ENCODE measurements at regions not wholly inside any gene's neighbourhood (a gene's known extent, or its start where the extent isn't known, plus 50 kb on each side); places are given as distances from the start of the nearest gene placed in this dataset.

- no peak for TF ChIP-seq CREB1 (IDR thresholded peaks at IDR 0.05; ENCODE audit: low read depth)
- no peak for TF ChIP-seq EGR1 (IDR thresholded peaks at IDR 0.05)
- no peak for TF ChIP-seq TEAD4 (IDR thresholded peaks at IDR 0.05)
- TF ChIP-seq REST (IDR thresholded peaks at IDR 0.05; ENCODE audit: low read depth) = no peak
- TF ChIP-seq USF1 (IDR thresholded peaks at IDR 0.05) = no peak
- TF ChIP-seq MAX (IDR thresholded peaks at IDR 0.05) = no peak
- TF ChIP-seq NFIC (IDR thresholded peaks at IDR 0.05) = no peak
- TF ChIP-seq YY1 (IDR thresholded peaks at IDR 0.05; ENCODE audit: low read depth) = no peak
- TF ChIP-seq FOXM1 (IDR thresholded peaks at IDR 0.05; ENCODE audit: borderline replicate concordance, low read depth) = no peak
- TF ChIP-seq TCF12 (IDR thresholded peaks at IDR 0.05; ENCODE audit: low read depth) = no peak
- TF ChIP-seq CEBPB (IDR thresholded peaks at IDR 0.05) = no peak
- TF ChIP-seq ZBTB7A (IDR thresholded peaks at IDR 0.05; ENCODE audit: low read depth) = no peak
- TF ChIP-seq EP300 (IDR thresholded peaks at IDR 0.05; ENCODE audit: borderline replicate concordance) = no peak
- TF ChIP-seq RAD21 (IDR thresholded peaks at IDR 0.05; ENCODE audit: low read depth) = no peak
- no peak for TF ChIP-seq TAF1 (IDR thresholded peaks at IDR 0.05; ENCODE audit: low read depth)
Measured at GRCh38 chr4:15375667-15376066, 52.2 kb upstream of the C1QTNF7 start.

- TF ChIP-seq TAF1 (IDR thresholded peaks at IDR 0.05; ENCODE audit: low read depth) = no peak
Measured at GRCh38 chr4:15376145-15376544, 51.7 kb upstream of the C1QTNF7 start.

- no peak for TF ChIP-seq REST (IDR thresholded peaks at IDR 0.05; ENCODE audit: low read depth)
- no peak for TF ChIP-seq NFIC (IDR thresholded peaks at IDR 0.05)
- TF ChIP-seq CREB1 (IDR thresholded peaks at IDR 0.05; ENCODE audit: low read depth) = no peak
- no peak for TF ChIP-seq TAF1 (IDR thresholded peaks at IDR 0.05; ENCODE audit: low read depth)
- no peak for TF ChIP-seq MAX (IDR thresholded peaks at IDR 0.05)
- TF ChIP-seq FOXM1 (IDR thresholded peaks at IDR 0.05; ENCODE audit: borderline replicate concordance, low read depth) = no peak
- TF ChIP-seq CEBPB (IDR thresholded peaks at IDR 0.05) = no peak
- no peak for TF ChIP-seq TEAD4 (IDR thresholded peaks at IDR 0.05)
- no peak for TF ChIP-seq TCF12 (IDR thresholded peaks at IDR 0.05; ENCODE audit: low read depth)
- no peak for TF ChIP-seq RAD21 (IDR thresholded peaks at IDR 0.05; ENCODE audit: low read depth)
- no peak for TF ChIP-seq EP300 (IDR thresholded peaks at IDR 0.05; ENCODE audit: borderline replicate concordance)
- TF ChIP-seq YY1 (IDR thresholded peaks at IDR 0.05; ENCODE audit: low read depth) = no peak
- TF ChIP-seq ZBTB7A (IDR thresholded peaks at IDR 0.05; ENCODE audit: low read depth) = no peak
- no peak for TF ChIP-seq USF1 (IDR thresholded peaks at IDR 0.05)
- TF ChIP-seq EGR1 (IDR thresholded peaks at IDR 0.05) = no peak
Measured at GRCh38 chr4:15376594-15376993, 51.2 kb upstream of the C1QTNF7 start.

Measured in Ishikawa (cell line).